SK-N-SH (cell line): ENCODE measurements at regions not wholly inside any gene's neighbourhood (a gene's known extent, or its start where the extent isn't known, plus 50 kb on each side); places are given as distances from the start of the nearest gene placed in this dataset.

Experiments used
- CTCF ChIA-PET: fragments of 300-600, 350-600 bp; formaldehyde crosslinking; extraction: SDS; loops from one replicate; lab custom pipeline; 2021; lab: Yijun Ruan, JAX
- POLR2A ChIA-PET: fragments of 350-600 bp; sonication (Branson Sonifier 250); formaldehyde crosslinking; extraction: SDS; loops from one replicate; lab custom pipeline; 2020; ENCODE audit warnings: antibody characterized with exemption, inconsistent platforms; lab: Yijun Ruan, JAX
- DNase-seq: peaks from one replicate; pipeline ENCODE4 v3.0.0; 2012
- H2AFZ ChIP-seq: fragments of 200-600 bp; sonication (generic); 2 replicates; pipeline ENCODE4 v1.8.1; 2016; ENCODE audit warnings: antibody characterized with exemption, mild to moderate bottlenecking, low read depth
- H3F3A ChIP-seq: fragments of 200-600 bp; sonication (generic); replicated peaks from 2 replicates; pipeline ENCODE3; 2016; ENCODE audit warnings: antibody characterized with exemption, mild to moderate bottlenecking; ENCODE audit not compliant: insufficient read depth
- H3K27ac ChIP-seq, 2 experiments: fragments of 200-500 bp in 1 of 2; fragments of 200-600 bp in 1 of 2; sonication (Bioruptor generic) in 1 of 2; sonication (generic), shearing (Covaris generic) in 1 of 2; 2 replicates each; pipeline versions ENCODE4 v1.5.1 to v1.6.1; 2014 to 2016; ENCODE audit warnings: low read depth in 2 of 2, inconsistent platforms in 1 of 2, low read length in 1 of 2, mild to moderate bottlenecking in 1 of 2, mixed read lengths in 1 of 2
- H3K27me3 ChIP-seq: fragments of 200-600 bp; sonication (generic), shearing (Covaris generic); 2 replicates; pipeline ENCODE4 v1.6.1; 2016; ENCODE audit warnings: mixed run types; ENCODE audit not compliant: insufficient read depth
- H3K36me3 ChIP-seq, 2 experiments: fragments of 200-500 bp in 1 of 2; fragments of 200-600 bp in 1 of 2; sonication (Bioruptor generic) in 1 of 2; sonication (generic) in 1 of 2; replicated peaks in 1 of 2; 2 replicates each; pipeline versions ENCODE3 to v1.5.1; 2014 to 2016; ENCODE audit warnings: low read length in 1 of 2, mild to moderate bottlenecking in 1 of 2; ENCODE audit not compliant: insufficient read depth in 2 of 2, control insufficient read depth in 1 of 2
- H3K4me1 ChIP-seq, 2 experiments: fragments of 200-500 bp in 1 of 2; fragments of 200-600 bp in 1 of 2; sonication (Bioruptor generic) in 1 of 2; sonication (generic), shearing (Covaris generic) in 1 of 2; 2 replicates each; pipeline versions ENCODE4 v1.5.1 to v1.6.1; 2014 to 2016; ENCODE audit warnings: low read depth in 1 of 2, low read length in 1 of 2, mixed run types in 1 of 2; ENCODE audit not compliant: insufficient read depth in 2 of 2, control insufficient read depth in 1 of 2
- H3K4me2 ChIP-seq: fragments of 200-600 bp; sonication (generic), shearing (Covaris generic); 2 replicates; pipeline ENCODE4 v1.6.1; 2017; ENCODE audit warnings: mixed run types
- H3K4me3 ChIP-seq, 2 experiments: fragments of 200-500 bp in 1 of 2; fragments of 200-600 bp in 1 of 2; sonication (Bioruptor generic) in 1 of 2; sonication (generic), shearing (Covaris generic) in 1 of 2; 2 replicates each; pipeline versions ENCODE4 v1.5.1 to v1.8.1; 2014 to 2016; ENCODE audit warnings: low read depth in 2 of 2, inconsistent platforms in 1 of 2, low read length in 1 of 2, mild to moderate bottlenecking in 1 of 2, mixed read lengths in 1 of 2, moderate library complexity in 1 of 2
- H3K79me2 ChIP-seq: fragments of 200-600 bp; sonication (generic); 2 replicates; pipeline ENCODE4 v1.8.1; 2017; ENCODE audit warnings: mild to moderate bottlenecking; ENCODE audit not compliant: insufficient read depth
- H3K9ac ChIP-seq: fragments of 200-600 bp; sonication (generic); 2 replicates; pipeline ENCODE4 v1.6.1; 2017; ENCODE audit warnings: mixed run types
- H3K9me2 ChIP-seq: fragments of 200-600 bp; sonication (generic); 2 replicates; pipeline ENCODE4 v1.6.1; 2017; ENCODE audit warnings: mixed run types
- H3K9me3 ChIP-seq: fragments of 200-600 bp; sonication (generic); 2 replicates; pipeline ENCODE4 v1.6.1; 2017; ENCODE audit warnings: mixed run types, mild to moderate bottlenecking, moderate library complexity
- H4K20me1 ChIP-seq: fragments of 200-600 bp; sonication (generic); 2 replicates; pipeline ENCODE4 v1.6.1; 2017; ENCODE audit warnings: mild to moderate bottlenecking, mixed run types; ENCODE audit not compliant: insufficient read depth
- CHD2 ChIP-seq: fragments of 150-350 bp; IDR thresholded peaks from 2 replicates; pipeline ENCODE4 v1.6.1; 2018; ENCODE audit warnings: low read length; ENCODE audit not compliant: partially characterized antibody
- EP300 ChIP-seq, 2 experiments: IDR thresholded peaks; 2 replicates each; pipeline versions ENCODE4 v1.4.0 to v1.6.1; 2012; ENCODE audit warnings: borderline replicate concordance in 1 of 2, low read depth in 1 of 2, low read length in 1 of 2
- EZH2phosphoT487 ChIP-seq: fragments of 200-600 bp; sonication (generic); IDR thresholded peaks from 2 replicates; pipeline ENCODE4 v1.6.1; 2017; ENCODE audit warnings: low read depth, mixed run types, mild to moderate bottlenecking, antibody characterized with exemption, moderate library complexity, borderline replicate concordance
- MXI1 ChIP-seq: IDR thresholded peaks from 2 replicates; pipeline ENCODE4 v1.6.1; 2012; ENCODE audit warnings: mild to moderate bottlenecking, low read depth, low read length, improper control_type of control experiment
- NRF1 ChIP-seq: IDR thresholded peaks from 2 replicates; pipeline ENCODE4 v1.6.1; 2012; ENCODE audit warnings: low read depth, mild to moderate bottlenecking, low read length
- POLR2AphosphoS5 ChIP-seq: IDR thresholded peaks from 2 replicates; pipeline ENCODE4 v1.6.1; 2012; ENCODE audit warnings: low read depth, low read length
- RAD21 ChIP-seq: IDR thresholded peaks from 2 replicates; pipeline ENCODE4 v1.6.1; 2012; ENCODE audit warnings: mild to moderate bottlenecking, low read length
- RFX5 ChIP-seq: IDR thresholded peaks from 2 replicates; pipeline ENCODE4 v1.6.1; 2012; ENCODE audit warnings: mild to moderate bottlenecking, improper control_type of control experiment, low read length
- SIN3A ChIP-seq: IDR thresholded peaks from 2 replicates; pipeline ENCODE4 v1.6.1; 2012; ENCODE audit warnings: low read depth, mild to moderate bottlenecking, low read length, moderate library complexity, borderline replicate concordance
- SMC3 ChIP-seq: IDR thresholded peaks from 2 replicates; pipeline ENCODE4 v1.6.1; 2012; ENCODE audit warnings: low read depth, low read length, improper control_type of control experiment
- WGBS: methylation state at CpG from one replicate; pipeline ENCODE4 v1.1.6; 2017; ENCODE audit warnings: low lambda C conversion rate; 5-methylcytosine and 5-hydroxymethylcytosine counted together
- TF ChIP-seq, protein P1 (sequence below): fragments of 150-350 bp; IDR thresholded peaks from 2 replicates; pipeline ENCODE4 v1.6.1; 2017; ENCODE audit warnings: antibody characterized with exemption, low read length, low read depth, borderline replicate concordance
- TF ChIP-seq, protein P2 (sequence below): IDR thresholded peaks from 2 replicates; pipeline ENCODE4 v1.6.1; 2012; ENCODE audit warnings: mild to moderate bottlenecking, low read depth, low read length, moderate library complexity
- TF ChIP-seq, protein P3 (sequence below): fragments of 200-600 bp; sonication (generic); IDR thresholded peaks from 2 replicates; pipeline ENCODE4 v1.6.1; 2017; ENCODE audit warnings: antibody characterized with exemption, mild to moderate bottlenecking, moderate library complexity
- TF ChIP-seq, protein P4 (sequence below): IDR thresholded peaks from 2 replicates; pipeline ENCODE4 v1.4.0; 2012; ENCODE audit warnings: low read depth, borderline replicate concordance
- TF ChIP-seq, protein P5 (sequence below): fragments of 150-350 bp; IDR thresholded peaks from 2 replicates; pipeline ENCODE4 v1.6.1; 2016; ENCODE audit warnings: mild to moderate bottlenecking, low read depth, low read length

DNA sequence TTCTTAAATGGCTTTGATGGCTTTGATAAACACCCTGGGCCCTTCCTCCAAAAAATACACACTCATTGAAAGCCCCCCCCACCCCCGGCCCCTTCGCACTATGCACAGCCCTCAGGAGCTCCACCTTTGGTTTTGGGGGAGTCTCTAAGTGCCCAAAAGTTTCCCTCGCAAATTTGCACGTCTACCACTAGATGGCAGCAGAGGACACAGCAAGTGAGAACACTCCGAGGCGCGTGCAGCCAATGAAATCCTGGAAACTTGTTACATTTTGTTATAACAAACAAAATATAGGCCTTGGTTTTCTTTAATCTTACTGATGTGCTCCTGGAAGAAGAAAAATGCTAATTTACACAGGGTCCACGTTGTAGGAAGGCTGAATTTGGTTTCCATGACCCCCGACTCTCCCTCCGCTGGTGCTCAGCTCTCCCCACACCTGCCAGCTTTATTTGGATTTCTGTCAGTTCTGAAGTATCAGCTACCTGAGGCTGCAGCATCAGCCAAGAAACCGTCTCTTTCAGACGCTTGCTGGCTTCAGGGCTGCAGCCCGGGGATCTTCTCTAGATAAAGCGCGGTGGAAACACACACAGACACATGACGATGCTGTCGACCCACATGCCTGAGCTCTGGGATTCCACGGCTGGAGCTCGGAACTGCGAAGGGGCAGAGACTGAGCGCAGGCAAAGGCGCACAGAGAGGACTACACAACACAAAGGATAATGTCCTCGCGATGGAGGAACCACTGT lies 148.3 kb upstream of the RPS6KA2 start:
- Histone ChIP-seq H2AFZ (no peak overlapping the region), H3K79me2 (no peaks in the 10 kb centered on the region), H3K27me3 (no peaks in the 10 kb centered on the region), H3K9me2 (no peaks in the 10 kb centered on the region), H3K36me3 (no peaks in the 10 kb centered on the region), H4K20me1 (no peaks in the 10 kb centered on the region), H3K4me1 (peaks cover 0 to 3% of the 10 kb centered on the region in 2 experiments; a peak in 1 of 4 replicates), H3K4me3 (no peak overlapping the region), H3K9me3 (no peaks in the 10 kb centered on the region), H3K9ac (no peak overlapping the region), H3F3A (no peaks in the 10 kb centered on the region), H3K4me2 (no peak overlapping the region), H3K27ac (no peak overlapping the region)
- TF ChIP-seq MXI1 (0 out of 2 replicates have a peak, but pooled peaks have one; percentile 45), RAD21 (peak; percentile 90), EP300 (IDR thresholded peaks at IDR 0.05; ENCODE audit: borderline replicate concordance in 1 of 2, low read depth in 1 of 2, low read length in 1 of 2) (no peak), POLR2AphosphoS5 (no peak), RFX5 (no peak), NRF1 (no peak), SMC3 (peak; percentile 74), EZH2phosphoT487 (no peak), CHD2 (no peak), SIN3A (no peak)
- TF ChIP-seq, protein P1, sequence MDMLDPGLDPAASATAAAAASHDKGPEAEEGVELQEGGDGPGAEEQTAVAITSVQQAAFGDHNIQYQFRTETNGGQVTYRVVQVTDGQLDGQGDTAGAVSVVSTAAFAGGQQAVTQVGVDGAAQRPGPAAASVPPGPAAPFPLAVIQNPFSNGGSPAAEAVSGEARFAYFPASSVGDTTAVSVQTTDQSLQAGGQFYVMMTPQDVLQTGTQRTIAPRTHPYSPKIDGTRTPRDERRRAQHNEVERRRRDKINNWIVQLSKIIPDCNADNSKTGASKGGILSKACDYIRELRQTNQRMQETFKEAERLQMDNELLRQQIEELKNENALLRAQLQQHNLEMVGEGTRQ = no peak
- TF ChIP-seq, protein P2, sequence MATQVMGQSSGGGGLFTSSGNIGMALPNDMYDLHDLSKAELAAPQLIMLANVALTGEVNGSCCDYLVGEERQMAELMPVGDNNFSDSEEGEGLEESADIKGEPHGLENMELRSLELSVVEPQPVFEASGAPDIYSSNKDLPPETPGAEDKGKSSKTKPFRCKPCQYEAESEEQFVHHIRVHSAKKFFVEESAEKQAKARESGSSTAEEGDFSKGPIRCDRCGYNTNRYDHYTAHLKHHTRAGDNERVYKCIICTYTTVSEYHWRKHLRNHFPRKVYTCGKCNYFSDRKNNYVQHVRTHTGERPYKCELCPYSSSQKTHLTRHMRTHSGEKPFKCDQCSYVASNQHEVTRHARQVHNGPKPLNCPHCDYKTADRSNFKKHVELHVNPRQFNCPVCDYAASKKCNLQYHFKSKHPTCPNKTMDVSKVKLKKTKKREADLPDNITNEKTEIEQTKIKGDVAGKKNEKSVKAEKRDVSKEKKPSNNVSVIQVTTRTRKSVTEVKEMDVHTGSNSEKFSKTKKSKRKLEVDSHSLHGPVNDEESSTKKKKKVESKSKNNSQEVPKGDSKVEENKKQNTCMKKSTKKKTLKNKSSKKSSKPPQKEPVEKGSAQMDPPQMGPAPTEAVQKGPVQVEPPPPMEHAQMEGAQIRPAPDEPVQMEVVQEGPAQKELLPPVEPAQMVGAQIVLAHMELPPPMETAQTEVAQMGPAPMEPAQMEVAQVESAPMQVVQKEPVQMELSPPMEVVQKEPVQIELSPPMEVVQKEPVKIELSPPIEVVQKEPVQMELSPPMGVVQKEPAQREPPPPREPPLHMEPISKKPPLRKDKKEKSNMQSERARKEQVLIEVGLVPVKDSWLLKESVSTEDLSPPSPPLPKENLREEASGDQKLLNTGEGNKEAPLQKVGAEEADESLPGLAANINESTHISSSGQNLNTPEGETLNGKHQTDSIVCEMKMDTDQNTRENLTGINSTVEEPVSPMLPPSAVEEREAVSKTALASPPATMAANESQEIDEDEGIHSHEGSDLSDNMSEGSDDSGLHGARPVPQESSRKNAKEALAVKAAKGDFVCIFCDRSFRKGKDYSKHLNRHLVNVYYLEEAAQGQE = no peak
- TF ChIP-seq, protein P3, sequence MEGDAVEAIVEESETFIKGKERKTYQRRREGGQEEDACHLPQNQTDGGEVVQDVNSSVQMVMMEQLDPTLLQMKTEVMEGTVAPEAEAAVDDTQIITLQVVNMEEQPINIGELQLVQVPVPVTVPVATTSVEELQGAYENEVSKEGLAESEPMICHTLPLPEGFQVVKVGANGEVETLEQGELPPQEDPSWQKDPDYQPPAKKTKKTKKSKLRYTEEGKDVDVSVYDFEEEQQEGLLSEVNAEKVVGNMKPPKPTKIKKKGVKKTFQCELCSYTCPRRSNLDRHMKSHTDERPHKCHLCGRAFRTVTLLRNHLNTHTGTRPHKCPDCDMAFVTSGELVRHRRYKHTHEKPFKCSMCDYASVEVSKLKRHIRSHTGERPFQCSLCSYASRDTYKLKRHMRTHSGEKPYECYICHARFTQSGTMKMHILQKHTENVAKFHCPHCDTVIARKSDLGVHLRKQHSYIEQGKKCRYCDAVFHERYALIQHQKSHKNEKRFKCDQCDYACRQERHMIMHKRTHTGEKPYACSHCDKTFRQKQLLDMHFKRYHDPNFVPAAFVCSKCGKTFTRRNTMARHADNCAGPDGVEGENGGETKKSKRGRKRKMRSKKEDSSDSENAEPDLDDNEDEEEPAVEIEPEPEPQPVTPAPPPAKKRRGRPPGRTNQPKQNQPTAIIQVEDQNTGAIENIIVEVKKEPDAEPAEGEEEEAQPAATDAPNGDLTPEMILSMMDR = peak; percentile 89
- TF ChIP-seq, protein P4, sequence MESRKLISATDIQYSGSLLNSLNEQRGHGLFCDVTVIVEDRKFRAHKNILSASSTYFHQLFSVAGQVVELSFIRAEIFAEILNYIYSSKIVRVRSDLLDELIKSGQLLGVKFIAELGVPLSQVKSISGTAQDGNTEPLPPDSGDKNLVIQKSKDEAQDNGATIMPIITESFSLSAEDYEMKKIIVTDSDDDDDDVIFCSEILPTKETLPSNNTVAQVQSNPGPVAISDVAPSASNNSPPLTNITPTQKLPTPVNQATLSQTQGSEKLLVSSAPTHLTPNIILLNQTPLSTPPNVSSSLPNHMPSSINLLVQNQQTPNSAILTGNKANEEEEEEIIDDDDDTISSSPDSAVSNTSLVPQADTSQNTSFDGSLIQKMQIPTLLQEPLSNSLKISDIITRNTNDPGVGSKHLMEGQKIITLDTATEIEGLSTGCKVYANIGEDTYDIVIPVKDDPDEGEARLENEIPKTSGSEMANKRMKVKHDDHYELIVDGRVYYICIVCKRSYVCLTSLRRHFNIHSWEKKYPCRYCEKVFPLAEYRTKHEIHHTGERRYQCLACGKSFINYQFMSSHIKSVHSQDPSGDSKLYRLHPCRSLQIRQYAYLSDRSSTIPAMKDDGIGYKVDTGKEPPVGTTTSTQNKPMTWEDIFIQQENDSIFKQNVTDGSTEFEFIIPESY = no peak
- TF ChIP-seq, protein P5, sequence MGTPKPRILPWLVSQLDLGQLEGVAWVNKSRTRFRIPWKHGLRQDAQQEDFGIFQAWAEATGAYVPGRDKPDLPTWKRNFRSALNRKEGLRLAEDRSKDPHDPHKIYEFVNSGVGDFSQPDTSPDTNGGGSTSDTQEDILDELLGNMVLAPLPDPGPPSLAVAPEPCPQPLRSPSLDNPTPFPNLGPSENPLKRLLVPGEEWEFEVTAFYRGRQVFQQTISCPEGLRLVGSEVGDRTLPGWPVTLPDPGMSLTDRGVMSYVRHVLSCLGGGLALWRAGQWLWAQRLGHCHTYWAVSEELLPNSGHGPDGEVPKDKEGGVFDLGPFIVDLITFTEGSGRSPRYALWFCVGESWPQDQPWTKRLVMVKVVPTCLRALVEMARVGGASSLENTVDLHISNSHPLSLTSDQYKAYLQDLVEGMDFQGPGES = no peak
- ChIA-PET POLR2A (interaction anchor here (1.4 kb wide), 1 partner anchor 149 kb away, joined by 3 read pairs; the partner anchor contains the start of gene RPS6KA2), CTCF (interaction anchor here (0.5 to 2.9 kb wide), 99 partner anchors 9 to 582 kb away, joined by 3 to 79 read pairs (median 4); partner anchors contain the start of genes CCR6, RNASET2 and RPS6KA2)
- WGBS = 44% methylated on average over 24 of the region's 24 CpGs
- peak; percentile 75 for DNase-seq
